COLO829 (cell line): ENCODE measurements at regions not wholly inside any gene's neighbourhood (a gene's known extent, or its start where the extent isn't known, plus 50 kb on each side); places are given as distances from the start of the nearest gene placed in this dataset.
"Not testable (repeated sequence)": the region's sequence is repeated elsewhere in the genome, so short reads cannot be mapped to it uniquely, and the experiment has no call there.

ENCODE experiments used
- DNase-seq: peaks from one replicate; pipeline ENCODE4 v3.0.0; 2012; ENCODE audit warnings: low spot score

- DNase-seq: no peak
These were observed 354.1 kb downstream of the KCNJ2 start for GRCh38 chr17:70523426-70523825.

GRCh38 chr17:70525035-70525434 lies 355.7 kb downstream of the KCNJ2 start:
- not testable (repeated sequence) for DNase-seq

GRCh38 chr17:70525961-70526360 lies 356.6 kb downstream of the KCNJ2 start:
- DNase-seq: no peak

GRCh38 chr17:70527364-70527888 lies 358.1 kb downstream of the KCNJ2 start:
- DNase-seq: no peak

- no peak for DNase-seq
These were observed 364.1 kb downstream of the KCNJ2 start for GRCh38 chr17:70533427-70533826.

GRCh38 chr17:70535986-70536385 lies 366.7 kb downstream of the KCNJ2 start:
- no peak for DNase-seq

GRCh38 chr17:70539132-70539924 lies 370.0 kb downstream of the KCNJ2 start:
- no peak for DNase-seq

- DNase-seq: no peak
These were observed 373.5 kb downstream of the KCNJ2 start for GRCh38 chr17:70542876-70543275.

GRCh38 chr17:70544317-70544716 lies 375.0 kb downstream of the KCNJ2 start:
- DNase-seq: no peak

- peak; percentile 18 for DNase-seq
These were observed 383.1 kb downstream of the KCNJ2 start for GRCh38 chr17:70552230-70552981.

GRCh38 chr17:70552982-70553334 lies 383.6 kb downstream of the KCNJ2 start:
- no peak for DNase-seq

GRCh38 chr17:70555723-70556122 lies 386.4 kb downstream of the KCNJ2 start:
- no peak for DNase-seq

- DNase-seq: no peak
These were observed 389.5 kb downstream of the KCNJ2 start for GRCh38 chr17:70558821-70559220.

GRCh38 chr17:70560471-70560870 lies 391.1 kb downstream of the KCNJ2 start:
- no peak for DNase-seq

- DNase-seq: no peak
These were observed 392.8 kb downstream of the KCNJ2 start for GRCh38 chr17:70562137-70562536.

GRCh38 chr17:70563281-70563820 lies 394.0 kb downstream of the KCNJ2 start:
- no peak for DNase-seq

GRCh38 chr17:70564006-70564620 lies 394.8 kb downstream of the KCNJ2 start:
- no peak for DNase-seq

GRCh38 chr17:70569128-70569527 lies 399.8 kb downstream of the KCNJ2 start:
- peak; percentile 25 for DNase-seq

GRCh38 chr17:70577456-70577855 lies 408.1 kb downstream of the KCNJ2 start:
- no peak for DNase-seq

GRCh38 chr17:70581459-70581858 lies 412.1 kb downstream of the KCNJ2 start:
- DNase-seq: no peak

- DNase-seq: no peak
These were observed 413.4 kb downstream of the KCNJ2 start for GRCh38 chr17:70582777-70583176.

- no peak for DNase-seq
These were observed 414.9 kb downstream of the KCNJ2 start for GRCh38 chr17:70584255-70584654.

- DNase-seq: peak; percentile 23
These were observed 418.7 kb downstream of the KCNJ2 start for GRCh38 chr17:70588003-70588402.
